ENCODE measurements at regions not wholly inside any gene's neighbourhood (a gene's known extent, or its start where the extent isn't known, plus 50 kb on each side); places are given as distances from the start of the nearest gene placed in this dataset.

GRCh38 chr16:50957056-50957455 lies 194.0 kb downstream of the SALL1 start:
- TF ChIP-seq, protein P1, sequence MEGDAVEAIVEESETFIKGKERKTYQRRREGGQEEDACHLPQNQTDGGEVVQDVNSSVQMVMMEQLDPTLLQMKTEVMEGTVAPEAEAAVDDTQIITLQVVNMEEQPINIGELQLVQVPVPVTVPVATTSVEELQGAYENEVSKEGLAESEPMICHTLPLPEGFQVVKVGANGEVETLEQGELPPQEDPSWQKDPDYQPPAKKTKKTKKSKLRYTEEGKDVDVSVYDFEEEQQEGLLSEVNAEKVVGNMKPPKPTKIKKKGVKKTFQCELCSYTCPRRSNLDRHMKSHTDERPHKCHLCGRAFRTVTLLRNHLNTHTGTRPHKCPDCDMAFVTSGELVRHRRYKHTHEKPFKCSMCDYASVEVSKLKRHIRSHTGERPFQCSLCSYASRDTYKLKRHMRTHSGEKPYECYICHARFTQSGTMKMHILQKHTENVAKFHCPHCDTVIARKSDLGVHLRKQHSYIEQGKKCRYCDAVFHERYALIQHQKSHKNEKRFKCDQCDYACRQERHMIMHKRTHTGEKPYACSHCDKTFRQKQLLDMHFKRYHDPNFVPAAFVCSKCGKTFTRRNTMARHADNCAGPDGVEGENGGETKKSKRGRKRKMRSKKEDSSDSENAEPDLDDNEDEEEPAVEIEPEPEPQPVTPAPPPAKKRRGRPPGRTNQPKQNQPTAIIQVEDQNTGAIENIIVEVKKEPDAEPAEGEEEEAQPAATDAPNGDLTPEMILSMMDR (IDR thresholded peaks at IDR 0.05; ENCODE audit: extremely low read depth in 1 of 2, insufficient read depth in 1 of 2, low read depth in 1 of 2, low read length in 2 of 2): no peak
- no peak for TF ChIP-seq EZH2 (IDR thresholded peaks at IDR 0.05; ENCODE audit: borderline replicate concordance, low read depth, low read length, severe bottlenecking)
- no peak for TF ChIP-seq POLR2A (IDR thresholded peaks at IDR 0.05; ENCODE audit: low read depth, low read length)
- TF ChIP-seq JUN (IDR thresholded peaks at IDR 0.05; ENCODE audit: borderline replicate concordance, insufficient read depth, insufficient read length, low read depth): no peak
- TF ChIP-seq MYC (IDR thresholded peaks at IDR 0.05; ENCODE audit: low read depth, low read length): no peak
- TF ChIP-seq POLR2AphosphoS5 (IDR thresholded peaks at IDR 0.05; ENCODE audit: insufficient read depth, low read depth, low read length): no peak
- TF ChIP-seq FOS (IDR thresholded peaks at IDR 0.05; ENCODE audit: borderline replicate concordance, insufficient read depth, low read length): no peak
- TF ChIP-seq MAX (IDR thresholded peaks at IDR 0.05; ENCODE audit: insufficient read depth, insufficient read length): no peak
- TF ChIP-seq GATA2 (IDR thresholded peaks at IDR 0.05; ENCODE audit: insufficient read depth, insufficient read length, low read depth, low read length): no peak

Data from endothelial cell of umbilical vein (primary cell).